LoVo (cell line): ENCODE measurements at regions not wholly inside any gene's neighbourhood (a gene's known extent, or its start where the extent isn't known, plus 50 kb on each side); places are given as distances from the start of the nearest gene placed in this dataset.

ENCODE experiments used
- DNase-seq: peaks from one replicate; pipeline ENCODE4 v3.0.0-alpha.2; 2016; ENCODE audit warnings: low spot score

DNA sequence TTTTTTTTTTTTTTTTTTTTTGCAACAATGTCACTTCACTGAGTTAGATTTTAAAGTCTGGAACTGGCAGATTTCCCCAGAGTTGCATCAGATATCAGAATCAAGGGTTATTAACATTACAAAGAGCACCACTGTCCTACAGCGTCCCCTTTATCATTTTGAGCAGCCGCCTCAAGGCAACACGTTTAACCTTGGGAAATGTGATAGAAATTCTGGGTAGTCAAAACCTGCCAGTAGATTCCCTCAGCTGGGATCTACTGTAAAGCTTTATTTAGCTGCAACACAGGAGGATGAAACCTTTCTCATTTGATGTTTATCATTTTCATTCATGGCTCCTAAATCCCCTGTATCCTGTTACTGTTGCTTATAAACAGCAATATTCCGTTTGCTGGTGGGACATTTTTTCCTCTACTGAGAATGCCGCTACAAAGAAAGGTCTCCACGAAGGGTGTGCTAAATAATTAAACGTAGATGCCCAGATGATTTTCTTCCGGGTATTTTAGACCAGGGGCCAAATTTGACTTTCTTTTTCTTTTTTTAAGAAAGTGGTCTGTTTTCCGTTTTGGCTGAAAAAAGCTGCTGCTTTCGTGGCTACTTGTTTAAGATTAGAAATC is 436.1 kb upstream of the GOT2 start:
- no peak for DNase-seq

DNA sequence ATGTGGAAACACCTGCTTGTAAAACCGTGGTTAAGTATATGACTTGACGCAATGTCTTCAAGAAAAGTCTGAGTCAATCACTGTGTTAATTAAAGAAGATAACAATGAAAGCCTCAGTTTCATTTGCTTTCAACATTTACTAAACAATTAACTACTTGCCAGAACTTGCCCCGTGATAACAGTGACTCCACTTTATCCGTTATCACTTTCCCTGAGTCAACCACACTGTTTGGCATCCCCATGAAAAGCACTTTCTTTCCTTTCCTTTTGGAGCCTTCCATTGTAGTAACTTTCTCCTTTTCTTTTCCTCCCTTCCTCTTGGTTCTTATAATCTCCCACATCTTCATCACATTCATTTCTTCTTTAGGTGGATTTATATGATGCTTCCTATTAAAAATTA is 435.1 kb upstream of the GOT2 start:
- DNase-seq = no peak

DNA sequence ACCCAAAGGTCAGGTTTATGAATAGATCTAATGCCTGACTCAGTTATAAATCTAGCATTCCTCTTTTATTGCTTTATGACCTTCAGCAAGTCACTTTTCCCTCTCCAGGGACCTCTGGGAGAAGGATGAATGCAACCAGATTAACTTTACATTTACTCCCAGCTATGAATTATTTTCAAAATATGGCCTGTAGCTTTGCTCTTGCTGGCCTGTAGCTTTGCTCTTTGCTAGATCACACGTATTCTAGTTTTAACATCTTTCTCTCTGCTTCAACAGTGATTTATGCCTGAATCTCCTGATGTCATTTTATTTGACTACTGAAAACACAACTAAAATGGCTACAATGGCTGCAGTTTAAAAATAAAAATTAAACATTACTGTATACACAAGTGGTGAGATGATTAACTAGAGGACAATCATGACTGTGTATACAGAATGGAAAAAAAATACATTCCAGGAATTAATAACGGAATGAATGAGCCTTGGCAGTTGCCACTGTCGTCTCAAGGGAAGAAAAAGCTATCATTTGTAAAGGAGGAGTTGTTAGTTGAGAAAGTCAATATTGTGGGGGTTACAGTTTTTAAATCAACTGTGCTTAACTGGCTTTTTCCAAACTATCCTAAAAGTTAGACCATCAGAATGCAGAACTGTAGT is 434.5 kb upstream of the GOT2 start:
- no peak for DNase-seq

DNA sequence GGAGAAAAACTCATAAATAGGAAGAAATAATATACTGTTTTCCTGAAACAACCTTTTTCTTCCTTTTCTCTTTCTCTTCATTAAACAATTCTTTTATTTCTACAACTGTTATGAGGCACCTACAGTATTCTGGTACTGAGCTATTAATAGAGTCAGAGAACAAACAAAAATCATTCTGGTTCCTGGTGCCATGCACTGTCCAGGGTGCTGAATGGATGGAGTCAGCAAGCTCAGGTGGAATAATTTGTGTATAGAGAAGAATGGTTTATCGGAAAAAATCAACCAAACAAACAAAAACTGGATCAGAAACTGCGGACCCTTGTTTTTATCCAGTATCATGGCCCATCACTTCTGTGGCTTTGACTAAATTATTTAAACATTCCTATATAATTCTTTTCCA is 430.3 kb upstream of the GOT2 start:
- peak; percentile 1 for DNase-seq

DNA sequence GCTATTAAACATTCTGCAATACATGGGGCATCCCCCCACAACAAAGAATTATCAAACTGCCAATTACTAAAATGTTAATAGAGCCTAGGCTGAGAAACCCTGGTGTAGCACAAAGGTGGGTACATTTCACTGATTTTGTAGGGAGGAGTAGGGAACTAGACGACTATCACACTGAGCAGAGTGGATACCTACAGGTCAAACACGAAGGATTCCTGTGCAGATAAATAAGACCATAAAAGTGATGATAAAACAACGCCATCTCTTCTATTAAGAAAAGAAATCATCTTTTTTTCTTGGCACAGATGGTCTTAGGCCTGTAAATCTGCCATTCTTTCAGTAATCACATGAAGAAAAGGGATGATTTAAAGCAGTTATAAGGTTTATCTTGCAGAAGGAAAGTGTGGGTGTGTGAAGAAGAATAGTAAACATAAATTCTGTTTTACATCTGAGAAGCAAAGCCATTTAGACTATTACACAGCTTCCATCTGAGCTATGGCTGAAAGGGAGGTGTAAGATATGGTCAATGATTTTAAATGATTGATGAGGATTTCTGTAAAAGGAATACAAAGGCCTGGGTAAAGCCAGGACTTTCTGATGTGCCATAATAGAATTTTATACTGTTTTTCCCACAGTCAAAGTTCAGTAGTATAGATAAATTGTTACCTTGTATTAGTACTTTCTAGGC is 429.4 kb upstream of the GOT2 start:
- DNase-seq = no peak

GRCh38 chr16:59161679-59162078 is 427.6 kb upstream of the GOT2 start:
- no peak for DNase-seq

DNA sequence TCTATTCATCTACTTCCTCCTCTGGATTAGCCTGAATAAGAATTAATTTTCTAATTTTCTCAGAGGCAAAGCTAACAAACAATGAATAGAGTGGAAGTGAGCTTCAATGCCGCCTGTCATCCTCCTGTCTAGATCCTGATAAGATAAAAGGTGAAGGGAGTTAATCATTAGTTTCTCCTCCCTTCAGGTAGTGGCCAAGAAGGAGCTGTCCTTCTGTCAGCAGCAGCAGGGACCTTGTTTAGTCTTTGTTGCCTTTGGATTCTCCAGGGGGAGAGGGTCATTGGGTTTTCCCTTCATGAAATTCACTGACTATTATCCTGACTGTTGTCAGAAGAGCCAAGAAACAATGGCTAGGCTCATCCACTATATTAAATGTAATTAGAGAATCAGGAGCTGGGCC is 420.2 kb upstream of the GOT2 start:
- DNase-seq = no peak

- no peak for DNase-seq
These were observed 414.6 kb upstream of the GOT2 start for GRCh38 chr16:59148769-59149155.

DNA sequence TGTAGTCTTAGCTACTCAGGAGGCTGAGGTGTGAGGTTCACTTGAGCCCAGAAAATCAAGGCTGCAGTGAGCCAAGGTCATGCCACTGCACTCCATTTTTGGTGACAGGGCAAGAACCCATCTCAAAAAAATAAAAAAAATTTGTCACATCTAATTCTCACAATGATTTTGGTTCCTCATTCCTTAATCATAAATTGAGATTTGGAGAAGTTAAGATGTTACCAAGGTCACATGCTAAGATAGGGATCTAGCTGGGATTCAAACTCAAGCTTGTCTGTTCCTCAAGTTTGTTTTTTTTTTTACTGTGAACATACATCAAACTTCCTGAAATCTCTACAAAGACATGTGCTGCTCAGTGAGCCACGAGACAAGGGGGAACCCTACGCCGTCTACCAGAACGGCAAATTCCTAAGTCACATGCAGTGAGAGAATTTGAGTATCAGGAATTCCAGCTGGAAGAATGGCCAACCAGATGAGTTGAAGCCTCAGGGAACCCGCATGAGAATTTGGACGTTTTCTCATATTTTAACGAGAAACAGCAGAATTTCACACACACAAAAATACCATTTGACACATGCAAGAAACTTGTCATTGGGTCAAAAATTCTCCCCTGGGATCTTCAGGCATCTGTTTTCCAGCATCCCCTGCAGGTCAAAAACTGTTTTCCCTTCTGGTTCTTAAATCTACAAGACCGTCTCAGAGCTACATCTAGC is 414.1 kb upstream of the GOT2 start:
- DNase-seq = no peak

DNA sequence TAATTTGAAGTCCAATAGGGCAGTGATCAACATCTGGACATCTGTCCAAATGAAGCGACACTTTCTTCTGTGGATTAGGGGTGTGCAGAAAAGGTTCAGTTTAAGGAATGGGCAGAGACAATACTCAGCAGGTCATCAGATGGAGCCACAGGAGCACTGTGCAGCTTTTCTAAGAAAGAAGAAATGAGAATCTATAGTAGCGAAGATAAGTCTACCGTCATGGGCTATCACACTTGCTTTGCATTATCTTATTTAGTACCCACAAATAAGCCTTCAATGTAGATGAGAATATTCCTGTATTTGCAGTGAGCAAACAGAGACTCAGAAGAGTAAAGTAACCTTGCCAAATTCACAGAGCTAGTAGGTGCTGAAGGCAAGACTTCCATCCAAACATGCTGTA is 412.0 kb upstream of the GOT2 start:
- no peak for DNase-seq

DNA sequence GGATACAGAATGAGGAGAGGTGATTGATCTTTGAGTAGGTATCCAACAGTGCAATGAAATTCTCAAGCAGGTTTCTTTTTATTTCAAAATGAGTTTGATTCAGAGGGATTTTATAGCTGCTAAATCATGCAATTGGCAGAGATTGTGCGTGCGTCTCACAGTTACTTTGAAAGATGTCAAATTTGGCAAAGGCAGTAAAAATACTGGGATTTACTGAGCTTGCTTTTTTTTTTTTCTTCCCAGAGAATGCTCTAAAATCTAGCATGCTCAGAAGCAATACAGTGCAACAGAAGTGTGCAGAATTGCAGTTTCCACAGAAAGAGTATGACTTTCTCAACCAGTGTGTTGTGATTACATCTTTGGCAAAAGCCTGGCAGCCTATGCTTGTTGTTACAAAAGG is 410.7 kb upstream of the GOT2 start:
- no peak for DNase-seq

- no peak for DNase-seq
These were observed 410.2 kb upstream of the GOT2 start for GRCh38 chr16:59144326-59144725.

- DNase-seq = no peak
These were observed 392.4 kb upstream of the GOT2 start for GRCh38 chr16:59126486-59126885.

DNA sequence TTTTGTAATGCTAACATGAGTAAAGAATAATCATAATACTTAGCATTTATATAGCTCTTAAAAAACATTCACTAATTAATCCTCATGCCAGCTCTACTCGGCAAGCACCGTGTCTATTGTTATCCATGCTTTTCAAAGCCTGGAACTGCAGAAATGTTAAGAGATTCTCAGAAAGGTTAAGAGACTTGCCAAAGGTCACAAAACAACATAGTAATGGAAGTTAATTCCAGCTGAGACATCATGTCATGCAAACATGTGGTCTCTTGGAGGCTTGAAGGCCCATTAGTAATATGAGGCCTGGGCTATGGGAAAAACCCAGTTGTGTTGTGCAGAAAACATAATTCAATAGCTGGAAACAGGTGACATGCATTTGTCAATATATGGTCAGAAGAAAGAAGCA is 389.9 kb upstream of the GOT2 start:
- no peak for DNase-seq

DNA sequence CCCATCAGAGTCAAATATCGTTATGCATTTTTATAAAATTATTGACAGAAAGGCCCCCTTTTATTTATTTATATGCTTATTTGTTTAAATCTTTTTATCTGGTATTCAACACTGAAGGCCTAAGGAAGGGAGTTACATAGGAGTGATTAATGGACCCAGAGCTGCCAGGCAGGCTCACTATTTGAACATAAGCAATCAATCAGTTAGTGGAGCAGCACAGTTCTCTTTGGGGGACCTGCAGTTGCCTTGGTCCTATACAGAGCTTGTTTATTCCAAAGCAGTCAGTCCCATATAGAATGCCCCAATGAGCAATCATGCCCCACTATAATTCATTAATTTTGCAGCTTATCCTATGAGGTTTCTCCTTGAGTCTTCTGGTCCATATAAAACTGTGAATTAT is 389.4 kb upstream of the GOT2 start:
- DNase-seq = no peak

DNA sequence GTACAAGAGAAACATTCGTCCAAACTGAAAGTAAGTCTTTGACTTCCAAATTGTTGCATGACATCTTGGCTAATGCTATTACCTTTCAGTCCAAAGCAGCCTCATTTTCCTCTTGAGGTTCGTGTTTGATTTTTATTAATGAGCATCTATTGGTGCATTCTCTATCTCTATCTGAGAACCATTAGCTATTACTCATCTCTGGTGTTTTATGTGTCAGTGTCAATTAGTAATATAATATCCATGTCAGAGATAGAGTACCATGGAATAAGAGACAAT is 388.1 kb upstream of the GOT2 start:
- DNase-seq = no peak

GRCh38 chr16:59121411-59122261 is 387.5 kb upstream of the GOT2 start:
- DNase-seq = no peak

GRCh38 chr16:59116744-59117143 is 382.6 kb upstream of the GOT2 start:
- DNase-seq = no peak

DNA sequence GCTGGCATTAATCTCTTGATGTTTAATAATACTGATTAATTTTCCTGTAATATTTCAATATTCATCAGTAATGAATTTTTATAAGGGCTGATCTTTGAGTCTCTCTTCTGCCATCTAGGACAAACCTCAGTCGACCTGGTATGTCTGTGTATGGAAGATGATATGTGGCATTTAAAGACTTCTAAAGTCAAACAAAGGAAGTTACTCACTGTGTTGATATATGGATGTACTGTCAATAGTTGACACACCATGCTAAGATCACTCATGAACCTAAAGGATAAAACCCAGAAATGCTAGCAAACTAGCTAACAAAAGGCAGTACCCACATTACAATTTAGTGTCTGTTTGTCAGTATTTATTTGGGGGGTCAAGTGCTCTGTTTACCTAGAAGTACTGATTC is 380.7 kb upstream of the GOT2 start:
- DNase-seq = no peak

- no peak for DNase-seq
These were observed 379.0 kb upstream of the GOT2 start for GRCh38 chr16:59113004-59113670.

- DNase-seq = no peak
These were observed 377.2 kb upstream of the GOT2 start for GRCh38 chr16:59111280-59111679.

GRCh38 chr16:59108374-59108773 is 374.3 kb upstream of the GOT2 start:
- DNase-seq = no peak
